MM.1S (cell line): ENCODE measurements at regions not wholly inside any gene's neighbourhood (a gene's known extent, or its start where the extent isn't known, plus 50 kb on each side); places are given as distances from the start of the nearest gene placed in this dataset.
"Not testable (repeated sequence)": the region's sequence is repeated elsewhere in the genome, so short reads cannot be mapped to it uniquely, and the experiment has no call there.

Source experiments
- EZH2phosphoT487 ChIP-seq: fragments of 300-600 bp; sonication (generic); IDR thresholded peaks from 2 replicates; pipeline ENCODE4 v1.6.1; 2018; ENCODE audit warnings: antibody characterized with exemption, low read length
- TF ChIP-seq, protein P1 (sequence below): fragments of 300-600 bp; sonication (generic); IDR thresholded peaks from 2 replicates; pipeline ENCODE4 v1.5.1; 2016; ENCODE audit warnings: antibody characterized with exemption, low read length, mixed read lengths

DNA sequence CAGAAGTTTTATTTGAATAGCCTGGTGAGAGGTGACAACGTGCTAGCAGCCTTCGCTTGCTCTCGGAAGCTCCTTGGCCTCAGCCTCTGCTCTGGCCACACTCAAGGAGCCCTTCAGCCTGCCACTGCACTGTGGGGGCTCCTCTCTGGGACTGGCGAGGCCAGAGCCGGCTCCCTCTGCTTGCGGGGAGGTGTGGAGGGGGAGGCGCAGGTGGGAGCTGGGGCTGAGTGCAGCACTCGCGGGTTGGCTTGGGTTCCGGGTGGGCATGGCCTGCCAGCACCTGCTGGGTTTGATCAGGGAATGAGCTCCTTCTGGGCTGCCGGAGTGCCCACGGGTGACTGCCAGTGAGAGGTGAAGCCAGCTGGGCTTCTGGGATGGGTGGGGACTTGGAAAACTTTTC lies 504.8 kb upstream of the TGIF2LX start:
- TF ChIP-seq, protein P1, sequence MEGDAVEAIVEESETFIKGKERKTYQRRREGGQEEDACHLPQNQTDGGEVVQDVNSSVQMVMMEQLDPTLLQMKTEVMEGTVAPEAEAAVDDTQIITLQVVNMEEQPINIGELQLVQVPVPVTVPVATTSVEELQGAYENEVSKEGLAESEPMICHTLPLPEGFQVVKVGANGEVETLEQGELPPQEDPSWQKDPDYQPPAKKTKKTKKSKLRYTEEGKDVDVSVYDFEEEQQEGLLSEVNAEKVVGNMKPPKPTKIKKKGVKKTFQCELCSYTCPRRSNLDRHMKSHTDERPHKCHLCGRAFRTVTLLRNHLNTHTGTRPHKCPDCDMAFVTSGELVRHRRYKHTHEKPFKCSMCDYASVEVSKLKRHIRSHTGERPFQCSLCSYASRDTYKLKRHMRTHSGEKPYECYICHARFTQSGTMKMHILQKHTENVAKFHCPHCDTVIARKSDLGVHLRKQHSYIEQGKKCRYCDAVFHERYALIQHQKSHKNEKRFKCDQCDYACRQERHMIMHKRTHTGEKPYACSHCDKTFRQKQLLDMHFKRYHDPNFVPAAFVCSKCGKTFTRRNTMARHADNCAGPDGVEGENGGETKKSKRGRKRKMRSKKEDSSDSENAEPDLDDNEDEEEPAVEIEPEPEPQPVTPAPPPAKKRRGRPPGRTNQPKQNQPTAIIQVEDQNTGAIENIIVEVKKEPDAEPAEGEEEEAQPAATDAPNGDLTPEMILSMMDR: not testable (repeated sequence)
- TF ChIP-seq EZH2phosphoT487: not testable (repeated sequence)
